Loucy (cell line): ENCODE measurements at regions not wholly inside any gene's neighbourhood (a gene's known extent, or its start where the extent isn't known, plus 50 kb on each side); places are given as distances from the start of the nearest gene placed in this dataset.
"Not testable (repeated sequence)": the region's sequence is repeated elsewhere in the genome, so short reads cannot be mapped to it uniquely, and the experiment has no call there.

Source experiments
- H2AFZ ChIP-seq: fragments of 200-600 bp; sonication (generic); 2 replicates; pipeline ENCODE4 v1.6.0; 2016; ENCODE audit warnings: antibody characterized with exemption, mild to moderate bottlenecking, low read length, moderate library complexity
- H3F3A ChIP-seq: fragments of 200-600 bp; 2 replicates; pipeline ENCODE4 v1.6.0; 2016; ENCODE audit warnings: antibody characterized with exemption, low read depth, mild to moderate bottlenecking
- H3K27me3 ChIP-seq: fragments of 200-600 bp; sonication (generic); 2 replicates; pipeline ENCODE4 v1.6.1; 2014; ENCODE audit warnings: low read length, mild to moderate bottlenecking; ENCODE audit not compliant: insufficient read depth, poor library complexity, severe bottlenecking
- H3K36me3 ChIP-seq: fragments of 200-600 bp; sonication (generic); 2 replicates; pipeline ENCODE4 v1.6.1; 2016; ENCODE audit warnings: low read length; ENCODE audit not compliant: insufficient read depth
- H3K4me1 ChIP-seq: fragments of 200-600 bp; sonication (generic); 2 replicates; pipeline ENCODE4 v1.5.1; 2014; ENCODE audit warnings: low read length, mild to moderate bottlenecking; ENCODE audit not compliant: insufficient read depth, poor library complexity, severe bottlenecking
- H3K4me2 ChIP-seq: fragments of 200-600 bp; sonication (generic); 2 replicates; pipeline ENCODE4 v1.6.0; 2014; ENCODE audit warnings: antibody characterized with exemption, low read length, low read depth, mild to moderate bottlenecking; ENCODE audit not compliant: poor library complexity, severe bottlenecking
- H3K4me3 ChIP-seq: fragments of 200-600 bp; sonication (generic); 2 replicates; pipeline ENCODE4 v1.5.1; 2014; ENCODE audit warnings: low read length, mild to moderate bottlenecking, mixed read lengths; ENCODE audit not compliant: poor library complexity, severe bottlenecking
- H3K79me2 ChIP-seq: fragments of 200-600 bp; sonication (generic); 2 replicates; pipeline ENCODE4 v1.6.1; 2014; ENCODE audit warnings: low read length; ENCODE audit not compliant: insufficient read depth
- H3K9ac ChIP-seq: fragments of 200-600 bp; sonication (generic); 2 replicates; pipeline ENCODE4 v1.6.0; 2014; ENCODE audit warnings: mild to moderate bottlenecking, low read depth, low read length, moderate library complexity; ENCODE audit not compliant: poor library complexity, severe bottlenecking
- H3K9me2 ChIP-seq: fragments of 200-600 bp; sonication (generic); replicated peaks from 2 replicates; pipeline ENCODE4 v1.6.1; 2016; ENCODE audit warnings: low read depth, low read length, mixed read lengths
- H3K9me3 ChIP-seq: fragments of 200-600 bp; sonication (generic); 2 replicates; pipeline ENCODE4 v1.6.1; 2014; ENCODE audit warnings: mild to moderate bottlenecking, antibody characterized with exemption, low read length, low read depth; ENCODE audit not compliant: insufficient read depth
- H4K20me1 ChIP-seq: fragments of 200-600 bp; sonication (generic); 2 replicates; pipeline ENCODE4 v1.6.0; 2014; ENCODE audit warnings: antibody characterized with exemption, low read length, mild to moderate bottlenecking; ENCODE audit not compliant: insufficient read depth, poor library complexity, severe bottlenecking

DNA sequence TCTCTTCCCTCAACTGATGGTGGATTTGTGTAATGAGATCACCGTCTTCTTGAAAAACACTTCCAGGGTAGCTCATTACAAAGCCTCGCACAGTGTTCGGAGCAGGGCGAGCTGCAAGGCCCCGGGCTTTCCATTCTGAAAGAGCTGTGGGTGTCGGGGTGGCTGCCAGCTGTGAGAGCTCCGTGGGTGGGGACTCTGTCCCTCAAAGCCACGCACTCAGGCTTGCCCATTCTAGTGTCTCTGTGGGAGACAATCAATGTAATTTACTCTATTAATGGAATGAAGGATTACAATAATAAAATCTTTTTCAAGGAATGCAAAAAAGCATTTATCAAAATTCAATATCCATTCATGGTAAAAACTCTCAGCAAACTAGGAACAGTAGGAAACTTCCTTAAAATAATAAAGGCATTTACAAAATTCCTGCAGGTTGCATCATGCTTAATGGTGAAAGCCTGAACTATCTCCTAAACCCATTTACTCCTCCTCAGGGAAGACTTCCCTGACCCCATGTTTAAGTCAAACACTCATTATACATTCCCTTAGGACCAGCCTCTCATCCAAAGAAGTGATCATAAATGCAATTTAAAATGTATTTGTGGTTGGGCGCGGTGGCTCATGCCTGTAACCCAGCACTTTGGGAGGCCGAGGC lies 224.5 kb upstream of the PLGLB1 start:
- not testable (repeated sequence) for H3K4me2 ChIP-seq, H3K4me3 ChIP-seq, H3K79me2 ChIP-seq, H3K9ac ChIP-seq, H4K20me1 ChIP-seq, H3K9me2 ChIP-seq, H2AFZ ChIP-seq, H3K27me3 ChIP-seq, H3K4me1 ChIP-seq, H3K36me3 ChIP-seq, H3K9me3 ChIP-seq, H3F3A ChIP-seq

GRCh38 chr2:87252046-87252445 lies 230.4 kb upstream of the PLGLB1 start:
- H3K4me1 ChIP-seq, H3K79me2 ChIP-seq, H2AFZ ChIP-seq, H3K9me2 ChIP-seq, H4K20me1 ChIP-seq, H3K9ac ChIP-seq, H3F3A ChIP-seq, H3K27me3 ChIP-seq, H3K4me2 ChIP-seq, H3K36me3 ChIP-seq, H3K9me3 ChIP-seq, H3K4me3 ChIP-seq: not testable (repeated sequence)

- H2AFZ ChIP-seq, result not testable (repeated sequence)
Observed at GRCh38 chr2:87254562-87254961, 232.9 kb upstream of the PLGLB1 start.

GRCh38 chr2:87255410-87255809 lies 233.8 kb upstream of the PLGLB1 start:
- not testable (repeated sequence) for H3K4me3 ChIP-seq, H3K4me2 ChIP-seq, H2AFZ ChIP-seq, H3K27me3 ChIP-seq, H3K9me2 ChIP-seq, H3F3A ChIP-seq, H3K4me1 ChIP-seq, H3K9ac ChIP-seq, H3K9me3 ChIP-seq, H3K36me3 ChIP-seq, H4K20me1 ChIP-seq, H3K79me2 ChIP-seq

More at GRCh38 chr2:87254562-87254961, 232.9 kb upstream of the PLGLB1 start:
- H3K9me2 ChIP-seq, H3K27me3 ChIP-seq, H3F3A ChIP-seq, H3K4me3 ChIP-seq, H3K9me3 ChIP-seq, H3K9ac ChIP-seq, H3K4me1 ChIP-seq, H3K4me2 ChIP-seq, H3K36me3 ChIP-seq, H3K79me2 ChIP-seq, H4K20me1 ChIP-seq: not testable (repeated sequence)

DNA sequence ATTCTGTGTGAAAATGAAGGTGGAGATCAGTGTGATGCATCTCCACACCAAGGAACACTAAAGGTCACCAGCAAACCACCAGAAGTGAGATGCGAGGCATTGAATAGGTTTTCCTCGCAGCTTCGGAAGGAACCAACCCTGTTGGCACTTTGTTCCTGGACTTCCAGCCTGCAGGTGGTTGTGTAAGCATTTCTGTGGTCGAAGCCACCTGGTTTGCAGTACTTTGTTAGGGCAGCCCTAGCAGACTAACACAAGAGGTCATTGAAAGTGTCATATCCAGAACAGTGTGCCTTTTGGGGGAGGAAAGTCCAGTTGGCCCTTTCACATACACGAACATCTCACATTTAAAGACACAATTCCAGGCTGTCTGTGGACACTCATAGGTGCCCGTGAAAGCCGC lies 237.2 kb upstream of the PLGLB1 start:
- H3K27me3 ChIP-seq, H4K20me1 ChIP-seq, H3K4me3 ChIP-seq, H3K4me1 ChIP-seq, H3K9me3 ChIP-seq, H3F3A ChIP-seq, H2AFZ ChIP-seq, H3K79me2 ChIP-seq, H3K9me2 ChIP-seq, H3K9ac ChIP-seq, H3K4me2 ChIP-seq, H3K36me3 ChIP-seq: not testable (repeated sequence)

DNA sequence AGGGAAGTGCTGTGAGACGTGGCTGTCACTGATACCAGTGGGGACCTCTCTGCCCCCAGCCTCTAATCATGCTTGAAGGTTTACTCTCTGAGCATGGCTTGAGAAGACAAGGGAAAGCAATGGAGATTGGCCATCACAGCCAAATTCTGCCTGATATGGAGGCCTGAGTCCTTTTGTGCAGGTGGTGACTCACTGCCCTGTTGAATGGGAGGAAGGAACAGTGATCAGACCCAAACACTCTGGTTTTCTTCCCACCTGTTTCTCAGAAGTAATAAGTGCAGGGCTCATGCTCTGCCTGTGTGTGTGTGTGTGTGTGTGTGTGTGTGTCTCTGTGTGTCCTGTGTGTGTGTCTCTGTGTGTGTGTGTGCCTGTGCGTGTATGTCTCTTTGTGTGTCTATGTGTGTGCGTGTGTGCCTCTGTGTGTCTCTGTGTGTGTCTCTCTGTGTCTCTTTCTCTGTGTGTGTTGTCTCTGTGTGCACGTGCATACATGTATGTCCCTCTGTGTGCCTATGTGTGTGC lies 240.6 kb upstream of the PLGLB1 start:
- not testable (repeated sequence) for H3K27me3 ChIP-seq, H3K36me3 ChIP-seq, H4K20me1 ChIP-seq, H3K9ac ChIP-seq, H2AFZ ChIP-seq, H3K9me2 ChIP-seq, H3K9me3 ChIP-seq, H3K4me2 ChIP-seq, H3K4me1 ChIP-seq, H3F3A ChIP-seq, H3K4me3 ChIP-seq, H3K79me2 ChIP-seq

DNA sequence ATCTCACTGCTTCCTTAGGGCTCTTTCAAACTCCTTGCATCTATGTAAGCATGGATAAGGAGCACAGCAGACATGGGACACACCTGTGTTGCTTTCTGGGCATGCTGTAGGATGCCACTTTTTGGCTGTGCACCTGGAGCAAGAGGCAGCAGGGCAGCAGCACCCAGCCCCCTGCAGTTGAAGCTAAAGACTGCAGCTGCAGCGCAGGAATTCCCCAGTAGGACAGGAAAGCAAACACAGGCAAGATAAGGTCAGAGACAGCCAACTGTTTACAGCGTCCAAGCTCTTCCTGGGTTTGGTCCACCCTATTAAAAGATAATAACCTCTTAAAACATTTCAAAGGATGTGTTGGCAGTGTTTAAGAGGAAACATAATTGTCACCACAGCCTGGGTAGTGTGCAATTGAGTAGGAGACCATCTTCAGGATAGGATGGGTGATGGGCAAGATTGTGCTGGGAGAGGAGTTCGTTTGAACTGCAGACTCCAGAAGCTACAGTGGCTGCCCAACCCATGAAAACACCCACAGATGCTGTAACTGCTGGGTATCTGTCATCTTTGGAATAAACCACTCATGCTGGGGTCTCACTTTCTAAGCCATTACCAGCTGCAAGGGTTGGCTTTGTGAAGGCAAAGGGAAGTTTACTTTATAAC lies 242.3 kb upstream of the PLGLB1 start:
- not testable (repeated sequence) for H3K79me2 ChIP-seq, H3K9me2 ChIP-seq, H3K4me1 ChIP-seq

More for the DNA sequence above, 242.3 kb upstream of the PLGLB1 start:
- H2AFZ ChIP-seq, H3K9ac ChIP-seq, H3K9me3 ChIP-seq, H3K27me3 ChIP-seq, H3K36me3 ChIP-seq, H4K20me1 ChIP-seq, H3F3A ChIP-seq, H3K4me2 ChIP-seq, H3K4me3 ChIP-seq: not testable (repeated sequence)
